ENCODE measurements at regions not wholly inside any gene's neighbourhood (a gene's known extent, or its start where the extent isn't known, plus 50 kb on each side); places are given as distances from the start of the nearest gene placed in this dataset.

DNA sequence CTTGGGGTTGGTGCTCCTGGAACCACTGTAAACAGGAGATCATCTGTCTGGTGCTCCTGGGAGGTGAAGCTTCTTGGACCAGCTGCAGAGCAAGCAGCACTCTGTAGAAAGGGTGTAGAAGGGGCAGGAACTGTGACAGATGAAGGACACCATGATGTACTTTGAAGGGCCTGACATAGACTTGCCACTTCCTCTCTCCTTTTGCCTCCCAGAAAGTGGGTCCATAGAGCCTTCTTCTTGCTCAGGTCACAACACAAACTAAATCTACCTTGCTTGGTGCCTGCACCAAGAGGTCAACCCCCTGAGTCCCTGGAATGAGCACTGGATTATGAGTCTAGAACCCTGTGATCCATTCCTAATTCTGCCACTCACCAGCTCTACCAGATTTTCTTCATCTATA lies 176.1 kb upstream of the HES1 start:
- TF ChIP-seq POLR2A (IDR thresholded peaks at IDR 0.05) (no peak), POLR2AphosphoS5 (IDR thresholded peaks at IDR 0.05) (no peak)
- TF ChIP-seq, protein P1, sequence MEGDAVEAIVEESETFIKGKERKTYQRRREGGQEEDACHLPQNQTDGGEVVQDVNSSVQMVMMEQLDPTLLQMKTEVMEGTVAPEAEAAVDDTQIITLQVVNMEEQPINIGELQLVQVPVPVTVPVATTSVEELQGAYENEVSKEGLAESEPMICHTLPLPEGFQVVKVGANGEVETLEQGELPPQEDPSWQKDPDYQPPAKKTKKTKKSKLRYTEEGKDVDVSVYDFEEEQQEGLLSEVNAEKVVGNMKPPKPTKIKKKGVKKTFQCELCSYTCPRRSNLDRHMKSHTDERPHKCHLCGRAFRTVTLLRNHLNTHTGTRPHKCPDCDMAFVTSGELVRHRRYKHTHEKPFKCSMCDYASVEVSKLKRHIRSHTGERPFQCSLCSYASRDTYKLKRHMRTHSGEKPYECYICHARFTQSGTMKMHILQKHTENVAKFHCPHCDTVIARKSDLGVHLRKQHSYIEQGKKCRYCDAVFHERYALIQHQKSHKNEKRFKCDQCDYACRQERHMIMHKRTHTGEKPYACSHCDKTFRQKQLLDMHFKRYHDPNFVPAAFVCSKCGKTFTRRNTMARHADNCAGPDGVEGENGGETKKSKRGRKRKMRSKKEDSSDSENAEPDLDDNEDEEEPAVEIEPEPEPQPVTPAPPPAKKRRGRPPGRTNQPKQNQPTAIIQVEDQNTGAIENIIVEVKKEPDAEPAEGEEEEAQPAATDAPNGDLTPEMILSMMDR (IDR thresholded peaks at IDR 0.05): no peak
- no peaks in the 10 kb centered on the region for H3K27me3 ChIP-seq (replicated peaks; ENCODE audit: insufficient read depth)
- H3K4me3 ChIP-seq: no peak overlapping the region
- intact Hi-C loops (cut with DNase I): no loop called here
- no peaks in the 10 kb centered on the region for H3K36me3 ChIP-seq
- no peak for DNase-seq (ENCODE audit: low spot score)
- H3K9me3 ChIP-seq: no peaks in the 10 kb centered on the region
- H3K27ac ChIP-seq: peak overlapping the region; percentile 58 to 78
- H3K4me1 ChIP-seq (replicated peaks): peaks cover 20% of the 10 kb centered on the region

DNA sequence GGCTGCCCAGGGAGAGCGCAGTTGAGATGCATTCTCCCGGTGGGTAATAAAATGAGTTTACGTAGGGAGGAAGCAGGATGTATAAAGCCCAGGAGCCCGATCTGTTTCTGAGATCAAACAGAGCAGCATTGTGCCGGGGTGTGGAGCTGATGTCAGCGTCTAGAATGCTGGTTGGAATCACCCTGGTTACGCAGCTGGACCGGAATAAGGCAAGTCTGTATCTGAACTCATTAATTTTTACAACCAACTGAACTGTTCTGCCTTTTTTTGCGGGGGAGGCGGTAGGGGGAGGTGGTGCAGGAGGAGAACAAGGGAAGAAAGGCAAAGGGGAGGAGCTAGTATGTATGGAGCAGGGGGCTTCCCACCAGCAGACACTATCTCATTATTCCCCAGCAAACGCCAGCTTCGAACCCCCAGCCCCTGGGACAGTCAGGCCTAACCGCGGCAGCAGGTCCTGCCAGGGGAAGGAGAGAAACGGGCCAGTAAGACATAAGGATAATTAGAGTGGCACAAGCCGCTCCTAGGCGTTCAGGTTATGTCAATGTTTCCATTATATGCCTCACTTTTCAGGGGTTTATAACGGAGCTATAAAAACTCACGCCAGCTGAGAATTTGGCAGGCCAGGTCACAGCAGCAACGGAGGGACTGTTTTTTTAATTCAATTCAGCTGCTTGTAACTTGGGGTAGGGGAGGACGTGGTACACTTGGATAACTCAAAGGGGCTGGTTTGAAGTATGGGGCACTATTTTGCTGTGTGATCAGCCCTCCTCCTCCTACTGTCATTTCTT lies 175.3 kb upstream of the HES1 start:
- peak overlapping the region in 1 of 2 donors; percentile 5 for H3K4me3 ChIP-seq
- intact Hi-C loops (cut with DNase I): no loop called here

DNA sequence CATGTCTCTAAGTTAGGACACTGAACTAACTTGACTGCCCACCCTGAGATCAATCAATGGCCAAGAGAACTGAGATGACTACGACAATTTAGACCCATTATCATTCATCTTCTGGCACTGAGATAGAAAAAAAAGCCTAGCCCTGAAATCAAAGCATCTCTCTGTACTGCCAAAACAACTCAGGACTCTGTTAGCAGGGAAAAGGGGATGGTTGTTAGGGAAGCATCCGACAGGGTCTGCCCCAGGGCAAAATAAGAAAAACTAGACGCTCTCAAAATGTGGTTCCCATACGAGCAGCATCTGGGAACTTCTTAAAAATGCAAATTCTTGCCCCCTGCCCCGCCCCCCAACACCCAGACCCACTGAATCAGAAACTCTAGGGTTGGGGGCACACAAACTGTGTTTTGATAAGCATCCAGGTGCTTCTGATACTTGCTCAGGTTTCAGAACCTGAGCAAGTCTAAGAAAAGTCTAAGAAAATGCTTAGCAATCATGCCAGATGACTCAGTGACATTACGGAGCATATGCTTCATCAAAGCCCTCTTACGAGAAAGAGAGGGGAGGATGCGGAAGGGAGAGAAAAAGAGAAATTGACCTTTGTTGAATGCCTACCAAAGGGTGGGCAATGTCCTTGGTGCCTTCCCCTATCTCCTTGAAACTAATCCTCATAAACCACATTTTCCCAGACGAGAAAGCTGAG lies 172.8 kb upstream of the HES1 start:
- no peaks in the 10 kb centered on the region for H3K9me3 ChIP-seq
- TF ChIP-seq POLR2A (IDR thresholded peaks at IDR 0.05) (no peak), POLR2AphosphoS5 (IDR thresholded peaks at IDR 0.05) (no peak)
- TF ChIP-seq, protein P1 (IDR thresholded peaks at IDR 0.05): no peak
- H3K27ac ChIP-seq: no peak overlapping the region
- no peaks in the 10 kb centered on the region for H3K27me3 ChIP-seq (replicated peaks; ENCODE audit: insufficient read depth)
- no peaks in the 10 kb centered on the region for H3K36me3 ChIP-seq
- WGBS: 70% methylated on average over 9 of the region's 9 CpGs
- no peak for DNase-seq (ENCODE audit: low spot score)
- no peak overlapping the region for H3K4me3 ChIP-seq
- intact Hi-C loops (cut with DNase I): no loop called here
- peaks cover 16% of the 10 kb centered on the region for H3K4me1 ChIP-seq (replicated peaks)

More for the DNA sequence above, 175.3 kb upstream of the HES1 start:
- peak; percentile 84 for DNase-seq (ENCODE audit: low spot score)
- WGBS: 13% methylated on average over 21 of the region's 21 CpGs
- no peaks in the 10 kb centered on the region for H3K36me3 ChIP-seq
- peak overlapping the region; percentile 58 to 78 for H3K27ac ChIP-seq
- no peaks in the 10 kb centered on the region for H3K27me3 ChIP-seq (replicated peaks; ENCODE audit: insufficient read depth)
- H3K4me1 ChIP-seq (replicated peaks): peaks cover 20% of the 10 kb centered on the region
- TF ChIP-seq, protein P1 (IDR thresholded peaks at IDR 0.05): no peak
- TF ChIP-seq POLR2AphosphoS5 (IDR thresholded peaks at IDR 0.05) (peak; percentile 53), POLR2A (IDR thresholded peaks at IDR 0.05) (no peak)
- no peaks in the 10 kb centered on the region for H3K9me3 ChIP-seq

DNA sequence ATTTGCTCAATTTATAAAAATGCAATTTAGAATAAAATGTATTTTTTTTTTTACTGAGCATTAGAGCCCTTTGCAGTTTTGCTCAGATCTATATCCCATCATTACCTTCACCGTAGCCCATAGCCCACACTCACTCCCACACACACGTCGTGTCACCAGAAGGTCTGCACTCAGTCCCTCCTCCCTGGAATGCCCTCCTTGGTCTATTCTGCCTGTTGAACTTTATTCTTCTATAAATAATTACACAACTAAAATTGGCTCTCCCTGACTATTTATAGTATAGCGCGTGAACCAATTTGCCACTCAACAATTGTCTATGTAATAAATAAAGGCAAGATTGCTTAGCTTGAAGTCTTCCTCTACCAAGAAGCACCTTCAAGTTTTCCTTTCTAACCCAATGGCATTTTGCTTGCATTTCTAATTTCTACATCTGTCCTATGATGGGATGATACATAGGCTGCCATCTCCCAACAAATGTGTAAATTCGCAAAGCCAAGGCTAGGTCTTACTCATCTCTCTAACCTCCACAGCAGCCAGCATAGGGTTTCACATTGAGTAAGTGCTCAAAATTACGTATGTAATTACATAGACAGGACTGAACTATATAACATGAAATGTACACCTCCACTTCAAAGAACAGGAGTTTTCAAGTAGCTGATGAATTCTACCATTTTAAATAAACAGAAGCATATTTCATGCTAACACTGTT lies 172.0 kb upstream of the HES1 start:
- Histone ChIP-seq H3K27ac (no peak overlapping the region), H3K4me1 (replicated peaks) (peaks cover 14% of the 10 kb centered on the region), H3K36me3 (no peaks in the 10 kb centered on the region), H3K4me3 (no peak overlapping the region), H3K9me3 (no peaks in the 10 kb centered on the region), H3K27me3 (replicated peaks; ENCODE audit: insufficient read depth) (no peaks in the 10 kb centered on the region)
- DNase-seq (ENCODE audit: low spot score): no peak
- TF ChIP-seq, protein P1 (IDR thresholded peaks at IDR 0.05): no peak
- no peak for TF ChIP-seq POLR2A (IDR thresholded peaks at IDR 0.05)
- no peak for TF ChIP-seq POLR2AphosphoS5 (IDR thresholded peaks at IDR 0.05)
- 88% methylated on average over 7 of the region's 7 CpGs for WGBS
- intact Hi-C loops (cut with DNase I): no loop called here

Data from prostate gland (tissue), 2 donors.